Neural progenitor cell (in vitro differentiated cells): ENCODE measurements at regions not wholly inside any gene's neighbourhood (a gene's known extent, or its start where the extent isn't known, plus 50 kb on each side); places are given as distances from the start of the nearest gene placed in this dataset.

Source experiments
- DNase-seq: peaks from one replicate; pipeline ENCODE4 v3.0.0-alpha.2; 2016; ENCODE audit warnings: low spot score
- H2AFZ ChIP-seq: fragments of 200-600 bp; sonication (generic); replicated peaks from 2 replicates; pipeline ENCODE4 v1.6.1; 2016; ENCODE audit warnings: antibody characterized with exemption
- H3F3A ChIP-seq: fragments of 200-600 bp; sonication (generic); 2 replicates; pipeline ENCODE4 v1.6.1; 2016; ENCODE audit warnings: antibody characterized with exemption, low read depth
- H3K27ac ChIP-seq: fragments of 200-600 bp; sonication (generic); 2 replicates; pipeline ENCODE4 v1.5.1; 2016; ENCODE audit warnings: mild to moderate bottlenecking
- H3K27me3 ChIP-seq: fragments of 200-600 bp; sonication (generic); 2 replicates; pipeline ENCODE4 v1.6.1; 2016; ENCODE audit warnings: mild to moderate bottlenecking, moderate library complexity
- H3K36me3 ChIP-seq: fragments of 200-600 bp; sonication (generic); 2 replicates; pipeline ENCODE4 v1.5.1; 2016
- H3K4me1 ChIP-seq: fragments of 200-600 bp; sonication (generic); 2 replicates; pipeline ENCODE4 v1.6.1; 2016; ENCODE audit warnings: mixed run types
- H3K4me2 ChIP-seq: fragments of 200-600 bp; sonication (generic); 2 replicates; pipeline ENCODE4 v1.6.1; 2016
- H3K4me3 ChIP-seq: fragments of 200-600 bp; sonication (generic); 2 replicates; pipeline ENCODE4 v1.5.1; 2016
- H3K79me2 ChIP-seq: fragments of 200-600 bp; sonication (generic); 2 replicates; pipeline ENCODE4 v1.6.1; 2016; ENCODE audit warnings: low read depth
- H3K9ac ChIP-seq: fragments of 200-600 bp; sonication (generic); 2 replicates; pipeline ENCODE4 v1.6.1; 2016
- H3K9me3 ChIP-seq: fragments of 200-600 bp; sonication (generic); 2 replicates; pipeline ENCODE4 v1.5.1; 2016; ENCODE audit warnings: low read depth
- H4K20me1 ChIP-seq: fragments of 200-600 bp; sonication (generic); 2 replicates; pipeline ENCODE4 v1.6.1; 2016; ENCODE audit warnings: low read depth
- H3K27ac Mint-ChIP-seq: 3 replicates; pipeline ENCODE4 v1.8.0; 2021; ENCODE audit warnings: mixed read lengths
- H3K27me3 Mint-ChIP-seq: 2 replicates; pipeline ENCODE4 v1.8.0; 2022; ENCODE audit warnings: low read depth, mild to moderate bottlenecking, inconsistent platforms, moderate library complexity, mixed read lengths; ENCODE audit not compliant: insufficient read depth
- H3K36me3 Mint-ChIP-seq: 3 replicates; pipeline ENCODE4 v1.8.0; 2021; ENCODE audit warnings: mixed read lengths
- H3K4me1 Mint-ChIP-seq: 3 replicates; pipeline ENCODE4 v1.8.0; 2021; ENCODE audit warnings: mixed read lengths
- H3K4me3 Mint-ChIP-seq: 3 replicates; pipeline ENCODE4 v1.8.0; 2021; ENCODE audit warnings: mild to moderate bottlenecking, moderate library complexity, mixed read lengths
- H3K9me3 Mint-ChIP-seq: 3 replicates; pipeline ENCODE4 v1.8.0; 2020; ENCODE audit warnings: mixed read lengths
- CTCF ChIP-seq: fragments of 200-600 bp; sonication (generic); IDR thresholded peaks from 2 replicates; pipeline ENCODE4 v1.5.1; 2017; ENCODE audit warnings: antibody characterized with exemption, mild to moderate bottlenecking
- EZH2 ChIP-seq: fragments of 200-600 bp; sonication (generic); IDR thresholded peaks from 2 replicates; pipeline ENCODE4 v1.6.1; 2017; ENCODE audit warnings: antibody characterized with exemption, mild to moderate bottlenecking, moderate library complexity
- EZH2phosphoT487 ChIP-seq: fragments of 200-600 bp; sonication (generic); IDR thresholded peaks from 2 replicates; pipeline ENCODE4 v1.6.1; 2017; ENCODE audit warnings: antibody characterized with exemption

GRCh38 chr2:15069149-15069548 lies 436.6 kb downstream of the LRATD1 start:
- Histone ChIP-seq H2AFZ (no peak overlapping the region), H3K9ac (no peak overlapping the region), H4K20me1 (peaks cover 3% of the 10 kb centered on the region), H3K9me3 (no peaks in the 10 kb centered on the region), H3K4me3 (no peak overlapping the region), H3K27ac (peak overlapping the region; percentile 20), H3K27me3 (no peaks in the 10 kb centered on the region), H3K4me2 (peak overlapping the region; percentile 67), H3K4me1 (peaks cover 15% of the 10 kb centered on the region), H3K36me3 (no peaks in the 10 kb centered on the region), H3F3A (peaks cover 7% of the 10 kb centered on the region), H3K79me2 (no peaks in the 10 kb centered on the region)
- peak; percentile 54 for DNase-seq
- Mint-ChIP-seq H3K9me3 (peaks cover 12% of the 10 kb centered on the region), H3K36me3 (peaks cover 2% of the 10 kb centered on the region), H3K27ac (peak overlapping the region; percentile 44), H3K27me3 (peaks cover 5% of the 10 kb centered on the region), H3K4me3 (peak overlapping the region; percentile 0), H3K4me1 (peaks cover 23% of the 10 kb centered on the region)
- TF ChIP-seq EZH2 (no peak), CTCF (no peak), EZH2phosphoT487 (no peak)

- Mint-ChIP-seq H3K27ac (no peak overlapping the region), H3K36me3 (peaks cover 2% of the 10 kb centered on the region), H3K4me3 (no peak overlapping the region), H3K9me3 (peaks cover 2% of the 10 kb centered on the region), H3K27me3 (peaks cover 2% of the 10 kb centered on the region), H3K4me1 (peaks cover 28% of the 10 kb centered on the region)
- Histone ChIP-seq H3K27me3 (no peaks in the 10 kb centered on the region), H3F3A (peaks cover 7% of the 10 kb centered on the region), H2AFZ (no peak overlapping the region), H4K20me1 (peaks cover 3% of the 10 kb centered on the region), H3K4me2 (no peak overlapping the region), H3K4me3 (no peak overlapping the region), H3K9ac (no peak overlapping the region), H3K27ac (no peak overlapping the region), H3K9me3 (no peaks in the 10 kb centered on the region), H3K4me1 (peaks cover 15% of the 10 kb centered on the region), H3K36me3 (no peaks in the 10 kb centered on the region), H3K79me2 (no peaks in the 10 kb centered on the region)
- TF ChIP-seq CTCF (no peak), EZH2phosphoT487 (no peak), EZH2 (no peak)
- DNase-seq, result no peak
Observed at GRCh38 chr2:15072836-15073235, 440.3 kb downstream of the LRATD1 start.

- Histone ChIP-seq H3K4me1 (peaks cover 12% of the 10 kb centered on the region), H3F3A (peaks cover 7% of the 10 kb centered on the region), H3K4me3 (no peak overlapping the region), H3K4me2 (no peak overlapping the region), H3K27me3 (no peaks in the 10 kb centered on the region), H4K20me1 (peaks cover 3% of the 10 kb centered on the region), H3K27ac (no peak overlapping the region), H3K36me3 (no peaks in the 10 kb centered on the region), H3K9ac (no peak overlapping the region), H3K79me2 (no peaks in the 10 kb centered on the region), H3K9me3 (no peaks in the 10 kb centered on the region), H2AFZ (no peak overlapping the region)
- Mint-ChIP-seq H3K36me3 (peaks cover 2% of the 10 kb centered on the region), H3K4me1 (peaks cover 20% of the 10 kb centered on the region), H3K9me3 (no peaks in the 10 kb centered on the region), H3K4me3 (no peak overlapping the region), H3K27me3 (peaks cover 2% of the 10 kb centered on the region), H3K27ac (no peak overlapping the region)
- no peak for DNase-seq
- TF ChIP-seq CTCF (no peak), EZH2phosphoT487 (no peak), EZH2 (no peak)
Observed at GRCh38 chr2:15073664-15074063, 441.1 kb downstream of the LRATD1 start.
